ENCODE measurements at regions not wholly inside any gene's neighbourhood (a gene's known extent, or its start where the extent isn't known, plus 50 kb on each side); places are given as distances from the start of the nearest gene placed in this dataset.

- DNase-seq = no peak
Measured at GRCh38 chr11:31895926-31896325, 84.8 kb upstream of the PAX6 start.

- DNase-seq = no peak
Measured at GRCh38 chr11:31887180-31887579, 76.1 kb upstream of the PAX6 start.

GRCh38 chr11:31884080-31884479, 73.0 kb upstream of the PAX6 start:
- DNase-seq = no peak

DNA sequence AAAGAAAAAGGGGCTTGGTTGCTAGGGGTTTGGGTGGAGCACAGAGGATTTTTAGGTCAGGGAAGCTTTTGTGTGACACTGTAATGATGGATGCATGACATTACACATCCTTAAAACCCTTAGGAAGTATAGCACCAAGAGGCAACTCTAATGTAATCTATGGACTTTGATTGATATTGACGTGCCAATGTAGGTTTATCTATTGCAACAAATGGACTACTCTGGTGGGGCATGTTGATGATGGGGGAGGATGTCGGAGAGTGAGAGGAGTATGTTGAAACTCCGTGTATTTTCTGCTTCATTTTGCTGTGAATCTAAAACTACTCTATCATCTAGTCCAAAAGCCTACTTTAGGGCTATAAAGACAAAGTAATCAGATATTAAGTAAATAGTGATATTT, 72.3 kb upstream of the PAX6 start:
- DNase-seq = no peak

DNA sequence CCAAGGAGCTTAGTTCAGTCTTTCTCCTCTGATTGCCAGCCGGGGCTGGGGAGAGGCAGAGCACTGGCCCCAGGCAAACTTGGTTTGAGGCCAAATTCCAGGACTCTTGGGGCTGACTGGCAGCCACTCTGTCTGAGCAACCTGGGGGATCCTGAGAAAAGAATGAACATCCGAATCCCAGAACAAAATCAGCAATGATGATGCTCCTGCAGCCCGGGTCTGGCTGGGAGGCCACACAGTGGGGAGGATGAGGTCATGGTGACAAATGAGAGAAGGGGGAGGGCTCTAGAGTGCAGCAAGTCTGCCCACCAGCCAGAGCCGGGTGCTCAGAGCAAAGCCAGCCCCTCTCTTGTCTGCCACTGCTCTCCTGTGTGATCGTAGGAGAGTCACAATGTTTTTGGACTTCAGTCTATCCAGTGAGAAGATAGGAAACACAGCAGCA, 71.8 kb upstream of the PAX6 start:
- no peak for DNase-seq

- no peak for DNase-seq
Measured at GRCh38 chr11:31881825-31882224, 70.7 kb upstream of the PAX6 start.

DNA sequence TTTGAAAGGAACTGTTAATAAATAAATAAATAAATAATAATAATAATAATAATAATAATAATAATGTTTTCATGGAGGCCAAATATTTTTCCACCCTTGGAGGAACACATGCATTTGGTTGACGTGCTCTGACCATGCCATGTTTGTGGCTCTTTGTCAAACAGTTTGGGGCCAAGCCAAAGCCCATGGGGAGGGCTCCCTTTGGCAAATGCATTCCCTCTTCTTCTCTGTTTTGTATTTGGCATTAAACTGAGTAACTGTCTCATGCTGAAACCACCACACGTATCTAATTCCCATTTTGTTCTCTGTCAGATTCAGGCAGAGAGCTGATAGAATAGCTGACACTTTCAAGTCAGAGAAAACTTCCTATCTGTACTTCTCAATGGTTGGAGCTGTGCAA, 68.6 kb upstream of the PAX6 start:
- DNase-seq = no peak

- no peak for DNase-seq
Measured at GRCh38 chr11:31877863-31878262, 66.7 kb upstream of the PAX6 start.

DNA sequence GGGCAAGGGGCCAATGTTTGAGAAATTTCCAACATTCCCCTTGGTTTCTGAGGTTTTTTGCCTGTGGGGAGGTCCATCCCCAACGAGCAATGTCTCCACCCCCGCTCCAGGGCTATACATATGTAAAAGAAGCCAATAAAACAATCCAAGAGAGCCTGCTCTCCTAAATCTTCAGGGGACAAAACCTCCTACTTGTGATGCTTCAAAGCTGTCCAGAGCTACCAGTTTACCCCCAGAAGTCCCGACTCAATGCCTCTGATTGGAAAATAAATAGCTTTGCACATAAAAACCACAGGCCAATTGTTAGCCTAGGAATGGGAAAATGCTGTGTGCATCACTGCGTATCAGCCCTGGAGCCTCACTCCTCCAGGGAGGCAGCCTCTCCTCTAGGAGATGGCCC, 66.0 kb upstream of the PAX6 start:
- DNase-seq = no peak

DNA sequence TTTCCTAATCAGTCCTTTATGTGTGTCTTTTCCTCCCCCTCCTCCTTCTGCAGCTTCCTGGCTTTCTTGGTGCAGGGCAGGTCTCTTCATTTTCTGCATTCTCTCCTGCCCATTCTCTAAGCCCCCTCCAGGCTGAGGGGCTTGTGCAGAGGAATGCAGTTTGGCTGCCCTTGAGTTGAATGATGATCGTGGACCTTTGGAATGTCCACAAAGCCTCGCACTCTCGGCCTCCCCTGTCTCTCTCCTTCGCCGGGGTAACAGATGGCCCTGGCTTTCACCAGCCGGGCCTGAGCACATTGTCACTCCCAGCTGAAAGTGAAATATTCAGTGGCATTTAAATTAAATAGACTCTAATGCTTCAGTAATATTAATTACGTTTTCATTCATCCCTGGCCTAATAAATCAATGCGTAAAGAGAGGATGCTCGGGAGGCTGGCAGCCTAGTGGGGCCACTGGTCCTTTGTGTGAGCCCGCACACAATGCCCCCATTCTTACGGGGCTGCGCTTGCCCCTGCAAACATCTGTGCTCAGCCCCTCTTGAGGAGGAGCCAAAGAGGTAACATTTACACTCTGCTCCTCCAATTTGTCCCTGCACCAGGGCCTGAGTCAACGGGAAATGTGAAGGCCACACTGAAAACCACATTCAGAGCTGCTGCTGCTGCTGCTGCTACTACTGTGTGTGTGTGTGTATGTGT, 64.9 kb upstream of the PAX6 start:
- DNase-seq = no peak

GRCh38 chr11:31874631-31875191, 63.6 kb upstream of the PAX6 start:
- no peak for DNase-seq

- DNase-seq = no peak
Measured at GRCh38 chr11:31873124-31873523, 62.0 kb upstream of the PAX6 start.

DNA sequence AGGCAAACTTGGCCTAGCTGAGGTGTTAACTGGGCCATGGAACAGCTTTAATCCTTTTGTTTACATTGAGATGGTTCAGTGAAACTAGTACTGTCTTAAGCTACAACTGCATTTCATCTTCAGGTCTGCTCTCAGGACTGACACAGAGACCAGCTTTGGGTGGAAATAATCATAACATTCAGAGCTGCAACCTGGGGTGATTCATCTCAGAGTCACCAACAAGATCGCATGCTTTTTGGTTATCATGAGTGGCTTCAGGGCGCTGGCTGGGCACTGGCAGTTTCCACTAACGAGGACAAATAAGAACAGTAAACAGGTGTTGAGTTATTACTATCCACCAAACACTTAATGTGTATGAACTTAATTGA, 60.9 kb upstream of the PAX6 start:
- no peak for DNase-seq

DNA sequence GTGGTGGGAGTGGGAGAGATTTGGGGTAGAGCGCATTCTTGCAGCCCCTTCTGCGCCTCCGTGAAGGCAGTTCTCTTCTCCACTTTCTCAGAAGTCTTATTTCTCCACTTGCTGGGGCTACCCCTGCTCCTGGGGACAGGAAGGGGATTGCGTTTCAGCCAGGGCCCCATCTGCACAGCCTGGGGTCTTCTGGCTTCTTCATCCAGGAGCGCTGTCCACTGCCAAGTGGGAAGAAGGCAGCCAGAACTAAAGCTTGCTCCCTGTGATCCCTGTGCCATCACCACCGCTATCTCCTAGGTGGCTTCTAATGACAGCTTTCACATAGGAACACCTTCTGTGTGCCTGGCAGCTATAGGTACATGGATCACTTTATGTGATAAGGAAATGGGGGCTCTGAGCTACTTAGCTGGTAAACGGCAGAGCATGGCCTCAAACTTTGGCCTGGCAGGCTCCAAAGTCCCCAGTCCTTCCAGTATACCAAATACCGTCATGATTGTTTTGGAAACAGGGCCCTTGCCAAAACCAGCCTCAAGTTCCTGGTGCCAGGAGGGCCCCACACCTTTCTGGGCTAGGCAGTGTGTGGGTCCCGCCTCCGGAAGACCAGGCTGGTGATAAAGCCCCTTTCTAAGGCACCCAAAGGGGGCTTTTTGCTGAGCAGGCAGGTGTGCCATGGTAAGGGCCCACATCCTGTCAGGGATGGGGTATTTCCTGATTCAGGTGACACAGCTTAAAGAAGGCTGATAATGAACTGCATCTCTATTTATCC, 60.4 kb upstream of the PAX6 start:
- no peak for DNase-seq

DNA sequence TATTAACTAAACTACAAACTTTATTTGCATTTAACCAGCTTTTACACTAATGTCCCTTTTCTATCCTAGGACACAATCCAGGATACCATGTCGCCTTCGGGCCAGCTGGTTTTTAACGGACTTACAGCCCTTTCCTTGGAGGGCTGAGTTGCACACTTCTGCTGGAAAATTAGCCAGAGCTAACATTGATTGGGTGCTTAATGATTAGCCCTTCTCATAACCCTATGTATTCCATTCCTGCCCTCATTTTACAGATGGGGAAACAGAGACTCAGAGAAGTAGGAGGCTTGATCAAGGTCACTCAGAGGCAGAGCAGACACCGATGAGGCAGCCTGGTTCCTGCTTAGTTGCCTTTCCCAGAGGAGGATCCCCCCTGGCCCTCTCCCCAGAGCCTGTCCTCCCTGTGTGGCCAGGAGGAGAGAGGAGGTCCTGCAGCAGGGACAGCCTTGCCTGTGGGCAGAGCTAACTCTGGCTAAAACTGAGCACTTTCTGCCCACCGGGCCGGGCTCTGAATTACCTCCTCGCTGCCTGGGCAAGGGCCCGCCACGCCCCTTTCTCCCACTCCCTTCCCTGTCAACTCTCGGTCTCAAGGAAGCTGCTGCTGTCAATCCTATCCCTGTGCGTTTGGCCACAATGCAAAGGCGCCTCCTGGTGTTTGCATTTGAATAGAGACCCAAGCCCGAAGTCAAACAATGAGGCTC, 59.6 kb upstream of the PAX6 start:
- DNase-seq = peak; percentile 62

DNA sequence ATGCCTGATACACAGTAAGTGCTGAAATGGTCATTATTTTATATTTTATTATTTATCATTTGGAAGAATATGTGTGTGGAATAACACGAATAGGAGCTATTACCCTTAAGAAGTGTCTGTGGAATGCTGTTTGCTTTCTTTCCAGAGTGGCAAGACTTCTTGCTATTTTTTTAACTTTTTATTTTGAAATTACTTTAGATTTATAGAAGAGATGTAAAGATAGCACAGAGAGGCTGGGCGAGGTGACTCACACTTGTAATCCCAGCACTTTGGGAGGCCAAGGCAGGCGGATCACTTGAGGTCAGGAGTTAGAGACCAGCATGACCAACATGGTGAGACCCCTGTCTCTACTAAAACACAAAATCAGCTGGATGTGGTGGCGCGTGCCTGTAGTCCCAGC, 58.9 kb upstream of the PAX6 start:
- no peak for DNase-seq

GRCh38 chr11:31865606-31866300, 54.6 kb upstream of the PAX6 start:
- no peak for DNase-seq

DNA sequence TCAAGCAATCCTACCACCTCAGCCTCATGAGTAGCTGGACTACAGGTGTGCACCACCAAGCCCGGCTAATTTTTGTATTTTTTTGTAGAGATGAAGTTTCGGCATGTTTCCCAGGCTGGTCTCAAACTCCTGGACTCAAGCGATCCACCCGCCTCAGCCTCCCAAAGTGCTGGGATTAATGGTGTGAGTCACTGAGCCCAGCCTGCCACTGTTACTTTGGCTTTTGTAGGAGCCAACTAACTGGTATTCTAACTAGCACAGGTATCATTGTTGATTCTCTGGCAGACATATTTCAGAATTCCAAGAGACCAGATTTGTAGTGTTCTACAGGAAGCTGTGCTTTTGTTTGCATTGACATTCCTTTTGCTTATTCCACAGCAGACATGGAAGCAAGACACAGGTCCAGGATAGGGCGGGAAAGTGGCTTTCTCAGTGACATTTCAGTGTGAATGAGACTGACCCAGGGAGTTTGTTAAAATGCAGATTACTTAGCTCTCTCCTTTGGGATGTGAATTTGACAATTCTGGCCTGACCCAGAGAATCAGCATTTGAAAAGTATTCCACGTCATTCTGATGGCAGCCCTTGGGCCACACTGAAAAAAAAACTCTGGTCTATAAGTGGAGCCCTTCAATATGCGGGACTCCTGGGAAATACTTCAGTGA, 52.2 kb upstream of the PAX6 start:
- no peak for DNase-seq

GRCh38 chr11:31861011-31861410, 49.9 kb upstream of the PAX6 start:
- no peak for DNase-seq

Data from NCI-H1105 (cell line).